SK-N-SH (cell line): ENCODE measurements at regions not wholly inside any gene's neighbourhood (a gene's known extent, or its start where the extent isn't known, plus 50 kb on each side); places are given as distances from the start of the nearest gene placed in this dataset.

ENCODE experiments used
- CTCF ChIA-PET: fragments of 300-600, 350-600 bp; formaldehyde crosslinking; extraction: SDS; loops from one replicate; lab custom pipeline; 2021; lab: Yijun Ruan, JAX
- POLR2A ChIA-PET: fragments of 350-600 bp; sonication (Branson Sonifier 250); formaldehyde crosslinking; extraction: SDS; loops from one replicate; lab custom pipeline; 2020; ENCODE audit warnings: antibody characterized with exemption, inconsistent platforms; lab: Yijun Ruan, JAX
- DNase-seq: peaks from one replicate; pipeline ENCODE4 v3.0.0; 2012
- H2AFZ ChIP-seq: fragments of 200-600 bp; sonication (generic); 2 replicates; pipeline ENCODE4 v1.8.1; 2016; ENCODE audit warnings: antibody characterized with exemption, mild to moderate bottlenecking, low read depth
- H3F3A ChIP-seq: fragments of 200-600 bp; sonication (generic); replicated peaks from 2 replicates; pipeline ENCODE3; 2016; ENCODE audit warnings: antibody characterized with exemption, mild to moderate bottlenecking; ENCODE audit not compliant: insufficient read depth
- H3K27ac ChIP-seq, 2 experiments: fragments of 200-500 bp in 1 of 2; fragments of 200-600 bp in 1 of 2; sonication (Bioruptor generic) in 1 of 2; sonication (generic), shearing (Covaris generic) in 1 of 2; 2 replicates each; pipeline versions ENCODE4 v1.5.1 to v1.6.1; 2014 to 2016; ENCODE audit warnings: low read depth in 2 of 2, inconsistent platforms in 1 of 2, low read length in 1 of 2, mild to moderate bottlenecking in 1 of 2, mixed read lengths in 1 of 2
- H3K27me3 ChIP-seq: fragments of 200-600 bp; sonication (generic), shearing (Covaris generic); 2 replicates; pipeline ENCODE4 v1.6.1; 2016; ENCODE audit warnings: mixed run types; ENCODE audit not compliant: insufficient read depth
- H3K36me3 ChIP-seq, 2 experiments: fragments of 200-500 bp in 1 of 2; fragments of 200-600 bp in 1 of 2; sonication (Bioruptor generic) in 1 of 2; sonication (generic) in 1 of 2; replicated peaks in 1 of 2; 2 replicates each; pipeline versions ENCODE3 to v1.5.1; 2014 to 2016; ENCODE audit warnings: low read length in 1 of 2, mild to moderate bottlenecking in 1 of 2; ENCODE audit not compliant: insufficient read depth in 2 of 2, control insufficient read depth in 1 of 2
- H3K4me1 ChIP-seq, 2 experiments: fragments of 200-500 bp in 1 of 2; fragments of 200-600 bp in 1 of 2; sonication (Bioruptor generic) in 1 of 2; sonication (generic), shearing (Covaris generic) in 1 of 2; 2 replicates each; pipeline versions ENCODE4 v1.5.1 to v1.6.1; 2014 to 2016; ENCODE audit warnings: low read depth in 1 of 2, low read length in 1 of 2, mixed run types in 1 of 2; ENCODE audit not compliant: insufficient read depth in 2 of 2, control insufficient read depth in 1 of 2
- H3K4me2 ChIP-seq: fragments of 200-600 bp; sonication (generic), shearing (Covaris generic); 2 replicates; pipeline ENCODE4 v1.6.1; 2017; ENCODE audit warnings: mixed run types
- H3K4me3 ChIP-seq, 2 experiments: fragments of 200-500 bp in 1 of 2; fragments of 200-600 bp in 1 of 2; sonication (Bioruptor generic) in 1 of 2; sonication (generic), shearing (Covaris generic) in 1 of 2; 2 replicates each; pipeline versions ENCODE4 v1.5.1 to v1.8.1; 2014 to 2016; ENCODE audit warnings: low read depth in 2 of 2, inconsistent platforms in 1 of 2, low read length in 1 of 2, mild to moderate bottlenecking in 1 of 2, mixed read lengths in 1 of 2, moderate library complexity in 1 of 2
- H3K79me2 ChIP-seq: fragments of 200-600 bp; sonication (generic); 2 replicates; pipeline ENCODE4 v1.8.1; 2017; ENCODE audit warnings: mild to moderate bottlenecking; ENCODE audit not compliant: insufficient read depth
- H3K9ac ChIP-seq: fragments of 200-600 bp; sonication (generic); 2 replicates; pipeline ENCODE4 v1.6.1; 2017; ENCODE audit warnings: mixed run types
- H3K9me2 ChIP-seq: fragments of 200-600 bp; sonication (generic); 2 replicates; pipeline ENCODE4 v1.6.1; 2017; ENCODE audit warnings: mixed run types
- H3K9me3 ChIP-seq: fragments of 200-600 bp; sonication (generic); 2 replicates; pipeline ENCODE4 v1.6.1; 2017; ENCODE audit warnings: mixed run types, mild to moderate bottlenecking, moderate library complexity
- H4K20me1 ChIP-seq: fragments of 200-600 bp; sonication (generic); 2 replicates; pipeline ENCODE4 v1.6.1; 2017; ENCODE audit warnings: mild to moderate bottlenecking, mixed run types; ENCODE audit not compliant: insufficient read depth
- CHD2 ChIP-seq: fragments of 150-350 bp; IDR thresholded peaks from 2 replicates; pipeline ENCODE4 v1.6.1; 2018; ENCODE audit warnings: low read length; ENCODE audit not compliant: partially characterized antibody
- EP300 ChIP-seq, 2 experiments: IDR thresholded peaks; 2 replicates each; pipeline versions ENCODE4 v1.4.0 to v1.6.1; 2012; ENCODE audit warnings: borderline replicate concordance in 1 of 2, low read depth in 1 of 2, low read length in 1 of 2
- FOXM1 ChIP-seq: IDR thresholded peaks from 2 replicates; pipeline ENCODE4 v1.4.0; 2012; ENCODE audit warnings: low read depth, mild to moderate bottlenecking
- GATA2 ChIP-seq: sonication (generic); formaldehyde crosslinking; IDR thresholded peaks from 2 replicates; pipeline ENCODE4 v1.5.0; 2020; ENCODE audit warnings: mild to moderate bottlenecking, missing genetic modification reagents
- MEF2A ChIP-seq: IDR thresholded peaks from 2 replicates; pipeline ENCODE4 v1.4.0; 2012; ENCODE audit warnings: low read depth, borderline replicate concordance
- NFIC ChIP-seq: IDR thresholded peaks from 2 replicates; pipeline ENCODE4 v1.4.0; 2012; ENCODE audit warnings: borderline replicate concordance
- NRF1 ChIP-seq: IDR thresholded peaks from 2 replicates; pipeline ENCODE4 v1.6.1; 2012; ENCODE audit warnings: low read depth, mild to moderate bottlenecking, low read length
- RXRA ChIP-seq: IDR thresholded peaks from 2 replicates; pipeline ENCODE4 v1.4.0; 2012; ENCODE audit warnings: low read depth, mild to moderate bottlenecking, borderline replicate concordance
- SIN3A ChIP-seq: IDR thresholded peaks from 2 replicates; pipeline ENCODE4 v1.6.1; 2012; ENCODE audit warnings: low read depth, mild to moderate bottlenecking, low read length, moderate library complexity, borderline replicate concordance
- TAF1 ChIP-seq: IDR thresholded peaks from 2 replicates; pipeline ENCODE4 v1.6.1; 2012; ENCODE audit warnings: low read depth, mild to moderate bottlenecking, low read length, moderate library complexity, borderline replicate concordance
- TCF12 ChIP-seq: IDR thresholded peaks from 2 replicates; pipeline ENCODE4 v1.4.0; 2012
- TEAD4 ChIP-seq: IDR thresholded peaks from 2 replicates; pipeline ENCODE4 v1.4.0; 2012; ENCODE audit warnings: mild to moderate bottlenecking, borderline replicate concordance; ENCODE audit not compliant: insufficient read depth
- WGBS: methylation state at CpG from one replicate; pipeline ENCODE4 v1.1.6; 2017; ENCODE audit warnings: low lambda C conversion rate; 5-methylcytosine and 5-hydroxymethylcytosine counted together
- TF ChIP-seq, protein P1 (sequence below): IDR thresholded peaks from 2 replicates; pipeline ENCODE4 v1.4.0; 2012; ENCODE audit warnings: low read depth
- TF ChIP-seq, protein P2 (sequence below): IDR thresholded peaks from 2 replicates; pipeline ENCODE4 v1.4.0; 2012; ENCODE audit warnings: low read depth, borderline replicate concordance
- TF ChIP-seq, protein P3 (sequence below): IDR thresholded peaks from 2 replicates; pipeline ENCODE4 v1.4.0; 2012; ENCODE audit warnings: low read depth, borderline replicate concordance
- TF ChIP-seq, protein P4 (sequence below): fragments of 200-600 bp; sonication (generic); IDR thresholded peaks from 2 replicates; pipeline ENCODE4 v1.6.1; 2017; ENCODE audit warnings: antibody characterized with exemption, mild to moderate bottlenecking, moderate library complexity
- TF ChIP-seq, protein P5 (sequence below): fragments of 150-350 bp; IDR thresholded peaks from 2 replicates; pipeline ENCODE4 v1.6.1; 2016; ENCODE audit warnings: mild to moderate bottlenecking, low read depth, low read length
- TF ChIP-seq, protein P6 (sequence below): IDR thresholded peaks from 2 replicates; pipeline ENCODE4; 2012

DNA sequence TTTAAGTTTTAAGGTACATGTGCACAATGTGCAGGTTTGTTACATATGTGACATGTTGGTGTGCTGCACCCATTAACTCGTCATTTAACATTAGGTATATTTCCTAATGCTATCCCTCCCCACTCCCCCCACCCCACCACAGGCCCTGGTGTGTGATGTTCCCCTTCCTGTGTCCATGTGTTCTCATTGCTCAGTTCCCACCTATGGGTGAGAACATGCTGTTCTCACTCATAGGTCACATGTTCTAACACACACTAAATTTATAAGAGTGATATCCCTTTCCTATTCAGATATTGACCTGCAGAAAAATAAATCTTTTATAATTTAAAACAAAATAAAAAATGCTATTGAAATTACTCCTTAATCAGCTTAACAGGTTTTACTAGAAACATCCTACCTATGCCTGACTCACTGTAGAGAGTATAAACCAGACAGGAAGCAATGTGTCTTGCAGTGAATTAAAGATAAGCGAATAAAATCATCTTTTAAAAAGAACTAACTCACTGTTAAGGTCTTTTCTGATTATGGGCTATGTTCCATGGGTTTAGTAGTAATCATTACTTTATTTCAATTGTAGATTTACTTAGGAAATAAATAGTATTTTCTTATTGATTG, 82.0 kb upstream of the DPH5 start:
- Histone ChIP-seq H2AFZ (no peak overlapping the region), H3K4me3 (no peak overlapping the region), H3K9ac (no peak overlapping the region), H3K9me3 (no peaks in the 10 kb centered on the region), H3K79me2 (no peaks in the 10 kb centered on the region), H4K20me1 (no peaks in the 10 kb centered on the region), H3K27ac (no peak overlapping the region), H3K4me2 (no peak overlapping the region), H3K27me3 (no peaks in the 10 kb centered on the region), H3K9me2 (no peaks in the 10 kb centered on the region), H3F3A (no peaks in the 10 kb centered on the region), H3K36me3 (no peaks in the 10 kb centered on the region), H3K4me1 (no peaks in the 10 kb centered on the region; a peak in 1 of 4 replicates)
- 80% methylated on average over 2 of the region's 2 CpGs for WGBS
- DNase-seq: no peak
- CTCF ChIA-PET: interaction anchor here (0.6 kb wide), 1 partner anchor 10 kb away, joined by 3 read pairs; no protein-coding TSS in a partner anchor
- TF ChIP-seq, protein P1, sequence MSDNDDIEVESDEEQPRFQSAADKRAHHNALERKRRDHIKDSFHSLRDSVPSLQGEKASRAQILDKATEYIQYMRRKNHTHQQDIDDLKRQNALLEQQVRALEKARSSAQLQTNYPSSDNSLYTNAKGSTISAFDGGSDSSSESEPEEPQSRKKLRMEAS: no peak
- TF ChIP-seq NFIC (no peak), GATA2 (no peak), TCF12 (no peak), CHD2 (no peak), SIN3A (no peak), TEAD4 (no peak)
- TF ChIP-seq, protein P2, sequence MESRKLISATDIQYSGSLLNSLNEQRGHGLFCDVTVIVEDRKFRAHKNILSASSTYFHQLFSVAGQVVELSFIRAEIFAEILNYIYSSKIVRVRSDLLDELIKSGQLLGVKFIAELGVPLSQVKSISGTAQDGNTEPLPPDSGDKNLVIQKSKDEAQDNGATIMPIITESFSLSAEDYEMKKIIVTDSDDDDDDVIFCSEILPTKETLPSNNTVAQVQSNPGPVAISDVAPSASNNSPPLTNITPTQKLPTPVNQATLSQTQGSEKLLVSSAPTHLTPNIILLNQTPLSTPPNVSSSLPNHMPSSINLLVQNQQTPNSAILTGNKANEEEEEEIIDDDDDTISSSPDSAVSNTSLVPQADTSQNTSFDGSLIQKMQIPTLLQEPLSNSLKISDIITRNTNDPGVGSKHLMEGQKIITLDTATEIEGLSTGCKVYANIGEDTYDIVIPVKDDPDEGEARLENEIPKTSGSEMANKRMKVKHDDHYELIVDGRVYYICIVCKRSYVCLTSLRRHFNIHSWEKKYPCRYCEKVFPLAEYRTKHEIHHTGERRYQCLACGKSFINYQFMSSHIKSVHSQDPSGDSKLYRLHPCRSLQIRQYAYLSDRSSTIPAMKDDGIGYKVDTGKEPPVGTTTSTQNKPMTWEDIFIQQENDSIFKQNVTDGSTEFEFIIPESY: no peak
- TF ChIP-seq, protein P3, sequence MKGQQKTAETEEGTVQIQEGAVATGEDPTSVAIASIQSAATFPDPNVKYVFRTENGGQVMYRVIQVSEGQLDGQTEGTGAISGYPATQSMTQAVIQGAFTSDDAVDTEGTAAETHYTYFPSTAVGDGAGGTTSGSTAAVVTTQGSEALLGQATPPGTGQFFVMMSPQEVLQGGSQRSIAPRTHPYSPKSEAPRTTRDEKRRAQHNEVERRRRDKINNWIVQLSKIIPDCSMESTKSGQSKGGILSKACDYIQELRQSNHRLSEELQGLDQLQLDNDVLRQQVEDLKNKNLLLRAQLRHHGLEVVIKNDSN: no peak
- TF ChIP-seq, protein P4, sequence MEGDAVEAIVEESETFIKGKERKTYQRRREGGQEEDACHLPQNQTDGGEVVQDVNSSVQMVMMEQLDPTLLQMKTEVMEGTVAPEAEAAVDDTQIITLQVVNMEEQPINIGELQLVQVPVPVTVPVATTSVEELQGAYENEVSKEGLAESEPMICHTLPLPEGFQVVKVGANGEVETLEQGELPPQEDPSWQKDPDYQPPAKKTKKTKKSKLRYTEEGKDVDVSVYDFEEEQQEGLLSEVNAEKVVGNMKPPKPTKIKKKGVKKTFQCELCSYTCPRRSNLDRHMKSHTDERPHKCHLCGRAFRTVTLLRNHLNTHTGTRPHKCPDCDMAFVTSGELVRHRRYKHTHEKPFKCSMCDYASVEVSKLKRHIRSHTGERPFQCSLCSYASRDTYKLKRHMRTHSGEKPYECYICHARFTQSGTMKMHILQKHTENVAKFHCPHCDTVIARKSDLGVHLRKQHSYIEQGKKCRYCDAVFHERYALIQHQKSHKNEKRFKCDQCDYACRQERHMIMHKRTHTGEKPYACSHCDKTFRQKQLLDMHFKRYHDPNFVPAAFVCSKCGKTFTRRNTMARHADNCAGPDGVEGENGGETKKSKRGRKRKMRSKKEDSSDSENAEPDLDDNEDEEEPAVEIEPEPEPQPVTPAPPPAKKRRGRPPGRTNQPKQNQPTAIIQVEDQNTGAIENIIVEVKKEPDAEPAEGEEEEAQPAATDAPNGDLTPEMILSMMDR: no peak
- POLR2A ChIA-PET: no interaction called here

DNA sequence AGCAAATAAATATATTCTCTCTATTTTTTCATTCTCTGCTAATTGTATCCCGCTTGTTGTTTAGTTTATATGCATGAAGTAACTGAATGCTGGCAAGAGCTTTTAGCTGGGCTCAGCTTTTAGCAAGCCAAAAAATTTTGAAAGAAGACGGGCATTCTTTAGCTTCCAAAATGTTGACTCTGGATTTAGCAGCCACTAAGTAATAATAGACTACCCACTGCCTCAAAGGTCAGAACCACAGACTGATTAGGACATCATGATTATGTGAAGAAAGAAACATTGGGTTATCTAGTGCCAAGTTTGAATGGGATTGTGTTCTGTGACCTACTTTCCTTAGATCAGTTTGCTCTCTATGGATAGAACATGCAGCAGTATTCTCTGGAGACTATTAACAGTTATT, 80.3 kb upstream of the DPH5 start:
- 89% methylated on average over 2 of the region's 2 CpGs for WGBS
- no peaks in the 10 kb centered on the region; a peak in 1 of 4 replicates for H3K4me1 ChIP-seq
- H3K9ac ChIP-seq: no peak overlapping the region
- no peaks in the 10 kb centered on the region for H4K20me1 ChIP-seq
- no peaks in the 10 kb centered on the region for H3K9me2 ChIP-seq
- H3K79me2 ChIP-seq: no peaks in the 10 kb centered on the region
- no peaks in the 10 kb centered on the region for H3K9me3 ChIP-seq
- CTCF ChIA-PET: no interaction called here
- no peak overlapping the region for H3K4me3 ChIP-seq
- H3K36me3 ChIP-seq: no peaks in the 10 kb centered on the region
- no peak overlapping the region for H3K4me2 ChIP-seq
- H3K27ac ChIP-seq: no peak overlapping the region
- TF ChIP-seq SIN3A (no peak), NRF1 (no peak), RXRA (no peak), TAF1 (no peak), EP300 (IDR thresholded peaks at IDR 0.05; ENCODE audit: borderline replicate concordance in 1 of 2, low read depth in 1 of 2, low read length in 1 of 2) (no peak), FOXM1 (no peak), GATA2 (no peak), MEF2A (no peak)
- TF ChIP-seq, protein P5, sequence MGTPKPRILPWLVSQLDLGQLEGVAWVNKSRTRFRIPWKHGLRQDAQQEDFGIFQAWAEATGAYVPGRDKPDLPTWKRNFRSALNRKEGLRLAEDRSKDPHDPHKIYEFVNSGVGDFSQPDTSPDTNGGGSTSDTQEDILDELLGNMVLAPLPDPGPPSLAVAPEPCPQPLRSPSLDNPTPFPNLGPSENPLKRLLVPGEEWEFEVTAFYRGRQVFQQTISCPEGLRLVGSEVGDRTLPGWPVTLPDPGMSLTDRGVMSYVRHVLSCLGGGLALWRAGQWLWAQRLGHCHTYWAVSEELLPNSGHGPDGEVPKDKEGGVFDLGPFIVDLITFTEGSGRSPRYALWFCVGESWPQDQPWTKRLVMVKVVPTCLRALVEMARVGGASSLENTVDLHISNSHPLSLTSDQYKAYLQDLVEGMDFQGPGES: no peak
- TF ChIP-seq, protein P6, sequence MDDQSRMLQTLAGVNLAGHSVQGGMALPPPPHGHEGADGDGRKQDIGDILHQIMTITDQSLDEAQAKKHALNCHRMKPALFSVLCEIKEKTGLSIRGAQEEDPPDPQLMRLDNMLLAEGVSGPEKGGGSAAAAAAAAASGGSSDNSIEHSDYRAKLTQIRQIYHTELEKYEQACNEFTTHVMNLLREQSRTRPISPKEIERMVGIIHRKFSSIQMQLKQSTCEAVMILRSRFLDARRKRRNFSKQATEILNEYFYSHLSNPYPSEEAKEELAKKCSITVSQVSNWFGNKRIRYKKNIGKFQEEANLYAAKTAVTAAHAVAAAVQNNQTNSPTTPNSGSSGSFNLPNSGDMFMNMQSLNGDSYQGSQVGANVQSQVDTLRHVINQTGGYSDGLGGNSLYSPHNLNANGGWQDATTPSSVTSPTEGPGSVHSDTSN: no peak
- TF ChIP-seq, protein P1: no peak
- no peak for DNase-seq
- POLR2A ChIA-PET: no interaction called here
- H3K27me3 ChIP-seq: no peaks in the 10 kb centered on the region
- no peaks in the 10 kb centered on the region for H3F3A ChIP-seq
- no peak overlapping the region for H2AFZ ChIP-seq
